ENCODE measurements at regions not wholly inside any gene's neighbourhood (a gene's known extent, or its start where the extent isn't known, plus 50 kb on each side); places are given as distances from the start of the nearest gene placed in this dataset.

DNA sequence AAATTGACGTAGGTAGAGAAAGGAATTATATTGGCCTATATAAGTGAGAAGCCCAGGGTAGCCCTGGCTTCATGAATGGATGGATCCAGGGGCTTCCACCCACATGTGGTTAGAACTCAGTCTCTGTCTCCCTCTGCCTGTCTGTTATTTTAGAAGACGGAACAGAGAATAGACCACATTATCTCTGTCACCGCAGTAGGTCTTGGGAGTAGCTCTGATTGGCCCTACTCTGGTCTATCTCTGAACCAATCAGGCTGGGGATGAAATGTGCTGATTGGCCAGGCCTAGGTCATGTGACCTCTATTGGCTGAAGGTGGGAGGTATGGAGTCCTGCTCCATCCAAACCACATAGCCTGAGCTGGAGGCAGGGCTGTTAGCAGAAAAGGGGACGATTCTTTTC is 143.0 kb upstream of the PRR23C start:
- H3K9ac ChIP-seq (ENCODE audit: insufficient read depth in 1 of 2, low read depth in 2 of 2, low read length in 2 of 2) = no peak overlapping the region
- intact Hi-C loops (cut with micrococcal nuclease) = loop anchor here (5.0 kb wide), 1 partner anchor 75 kb away; no protein-coding TSS in a partner anchor
- POLR2A ChIA-PET = no interaction called here
- H2AFZ ChIP-seq (ENCODE audit: low read depth, low read length) = no peak overlapping the region
- CTCF ChIA-PET (ENCODE audit: low intra/inter-chr PET ratio) = no interaction called here
- H3K4me3 ChIP-seq = no peak overlapping the region
- no peak overlapping the region for H3K4me2 ChIP-seq (ENCODE audit: insufficient read depth, low read length)
- WGBS (ENCODE audit: insufficient coverage, low coverage, missing lambda C conversion rate) = 23% methylated on average over 4 of the region's 4 CpGs
- no peaks in the 10 kb centered on the region for H3K9me1 ChIP-seq (ENCODE audit: control insufficient read depth, insufficient read depth, low read length)
- FAIRE-seq = peak; percentile 75
- no peaks in the 10 kb centered on the region for H3K36me3 ChIP-seq (ENCODE audit: control insufficient read depth, insufficient read depth, low read length)
- H3K79me2 ChIP-seq (ENCODE audit: control insufficient read depth, insufficient read depth, low read length) = no peaks in the 10 kb centered on the region
- BruUV-seq (replicated peaks) = no TSS peak
- DNase-seq (ENCODE audit: extremely low read depth in 1 of 4, low spot score in 3 of 4) = peak; percentile 42 to 64 (median 62)
- H3K27ac ChIP-seq (ENCODE audit: extremely low read depth, low read depth, low read length) = no peak overlapping the region
- no peaks in the 10 kb centered on the region for H3K9me3 ChIP-seq (replicated peaks; ENCODE audit: control insufficient read depth, insufficient read depth, low read depth, low read length)
- ATAC-seq = peak; percentile 96
- H4K20me1 ChIP-seq (replicated peaks; ENCODE audit: control insufficient read depth, insufficient read depth, low read length) = no peaks in the 10 kb centered on the region
- H3K27me3 ChIP-seq (ENCODE audit: control insufficient read depth in 2 of 2, insufficient read depth in 2 of 2, low read length in 2 of 2) = no peaks in the 10 kb centered on the region
- no peaks in the 10 kb centered on the region for H3K4me1 ChIP-seq (replicated peaks in 1 of 2; ENCODE audit: control insufficient read depth in 2 of 2, insufficient read depth in 2 of 2, low read length in 2 of 2)
- in situ Hi-C loops (cut with MboI) = no loop called here
- TF ChIP-seq SETDB1 (IDR thresholded peaks at IDR 0.05; ENCODE audit: low read length) (no peak), USF2 (CRISPR knock-in tag; IDR thresholded peaks at IDR 0.05) (peak; percentile 65; the same call in 1 of the 2 replicates), CBX3 (IDR thresholded peaks at IDR 0.05; ENCODE audit: borderline replicate concordance in 1 of 2, low read length in 2 of 2) (0 out of 3 replicates have a peak, but pooled peaks of 1 of the 2 experiments have one; percentile 16), JUN (IDR thresholded peaks at IDR 0.05; ENCODE audit: borderline replicate concordance, low read depth, low read length) (no peak), JUN (CRISPR knock-in tag; IDR thresholded peaks at IDR 0.05; ENCODE audit: borderline replicate concordance) (no peak), ZKSCAN1 (IDR thresholded peaks at IDR 0.05; ENCODE audit: low read depth, low read length) (no peak), CGGBP1 (CRISPR knock-in tag; IDR thresholded peaks at IDR 0.05) (no peak), TAF15 (IDR thresholded peaks at IDR 0.05; ENCODE audit: low read depth, low read length) (no peak), SNIP1 (IDR thresholded peaks at IDR 0.05; ENCODE audit: low read depth) (no peak), ZNF175 (CRISPR knock-in tag; IDR thresholded peaks at IDR 0.05; ENCODE audit: low read depth) (no peak), NR2C1 (IDR thresholded peaks at IDR 0.05) (no peak), NR2C1 (tag; IDR thresholded peaks at IDR 0.05) (no peak), RNF2 (IDR thresholded peaks at IDR 0.05) (no peak), NFYB (IDR thresholded peaks at IDR 0.05; ENCODE audit: extremely low read depth, insufficient read length) (peak; percentile 20), ZNF384 (IDR thresholded peaks at IDR 0.05; ENCODE audit: low read depth, low read length) (no peak), ZNF639 (CRISPR knock-in tag; conservative IDR thresholded peaks at IDR 0.05 in 1 of 2, IDR thresholded peaks at IDR 0.05 in 1 of 2) (no peak)
- TF ChIP-seq, protein P1, sequence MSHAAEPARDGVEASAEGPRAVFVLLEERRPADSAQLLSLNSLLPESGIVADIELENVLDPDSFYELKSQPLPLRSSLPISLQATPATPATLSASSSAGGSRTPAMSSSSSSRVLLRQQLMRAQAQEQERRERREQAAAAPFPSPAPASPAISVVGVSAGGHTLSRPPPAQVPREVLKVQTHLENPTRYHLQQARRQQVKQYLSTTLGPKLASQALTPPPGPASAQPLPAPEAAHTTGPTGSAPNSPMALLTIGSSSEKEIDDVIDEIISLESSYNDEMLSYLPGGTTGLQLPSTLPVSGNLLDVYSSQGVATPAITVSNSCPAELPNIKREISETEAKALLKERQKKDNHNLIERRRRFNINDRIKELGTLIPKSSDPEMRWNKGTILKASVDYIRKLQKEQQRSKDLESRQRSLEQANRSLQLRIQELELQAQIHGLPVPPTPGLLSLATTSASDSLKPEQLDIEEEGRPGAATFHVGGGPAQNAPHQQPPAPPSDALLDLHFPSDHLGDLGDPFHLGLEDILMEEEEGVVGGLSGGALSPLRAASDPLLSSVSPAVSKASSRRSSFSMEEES (CRISPR knock-in tag; IDR thresholded peaks at IDR 0.05) = peak; percentile 90
- TF ChIP-seq, protein P2, sequence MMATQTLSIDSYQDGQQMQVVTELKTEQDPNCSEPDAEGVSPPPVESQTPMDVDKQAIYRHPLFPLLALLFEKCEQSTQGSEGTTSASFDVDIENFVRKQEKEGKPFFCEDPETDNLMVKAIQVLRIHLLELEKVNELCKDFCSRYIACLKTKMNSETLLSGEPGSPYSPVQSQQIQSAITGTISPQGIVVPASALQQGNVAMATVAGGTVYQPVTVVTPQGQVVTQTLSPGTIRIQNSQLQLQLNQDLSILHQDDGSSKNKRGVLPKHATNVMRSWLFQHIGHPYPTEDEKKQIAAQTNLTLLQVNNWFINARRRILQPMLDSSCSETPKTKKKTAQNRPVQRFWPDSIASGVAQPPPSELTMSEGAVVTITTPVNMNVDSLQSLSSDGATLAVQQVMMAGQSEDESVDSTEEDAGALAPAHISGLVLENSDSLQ (IDR thresholded peaks at IDR 0.05) = 0 out of 2 replicates have a peak, but pooled peaks have one; percentile 12
